Esophagus (tissue), 2 donors: ENCODE measurements at regions not wholly inside any gene's neighbourhood (a gene's known extent, or its start where the extent isn't known, plus 50 kb on each side); places are given as distances from the start of the nearest gene placed in this dataset.

Source experiments
- H3K27ac ChIP-seq, 2 donors: one replicate each; pipeline ENCODE4 v1.5.1; 2013; ENCODE audit warnings: low read depth in 2 of 2, mild to moderate bottlenecking in 2 of 2, inconsistent platforms in 1 of 2, low read length in 1 of 2, moderate library complexity in 1 of 2
- H3K27me3 ChIP-seq, 2 donors: one replicate each; pipeline ENCODE4 v1.6.1; 2013; ENCODE audit warnings: low read length in 2 of 2, control low read depth in 1 of 2, mild to moderate bottlenecking in 1 of 2; ENCODE audit not compliant: insufficient read depth in 2 of 2, control insufficient read depth in 1 of 2
- H3K36me3 ChIP-seq, 2 donors: one replicate each; pipeline ENCODE4 v1.6.1; 2013; ENCODE audit warnings: low read length in 1 of 2; ENCODE audit not compliant: control insufficient read depth in 2 of 2, insufficient read depth in 2 of 2
- H3K4me1 ChIP-seq, 2 donors: one replicate each; pipeline ENCODE4 v1.6.1; 2013; ENCODE audit warnings: low read length in 1 of 2; ENCODE audit not compliant: control insufficient read depth in 2 of 2, insufficient read depth in 2 of 2
- H3K4me3 ChIP-seq, 2 donors: one replicate each; pipeline ENCODE4 v1.5.1; 2013; ENCODE audit warnings: low read length in 2 of 2, mild to moderate bottlenecking in 2 of 2, low read depth in 1 of 2, moderate library complexity in 1 of 2
- H3K9me3 ChIP-seq, 2 donors: one replicate each; pipeline ENCODE4 v1.6.1; 2013; ENCODE audit warnings: mild to moderate bottlenecking in 2 of 2, low read depth in 1 of 2, low read length in 1 of 2, moderate library complexity in 1 of 2; ENCODE audit not compliant: control insufficient read depth in 2 of 2, insufficient read depth in 1 of 2
- WGBS, 2 donors: extraction: QIAGEN DNeasy Blood & Tissue Kit; methylation state at CpG; one replicate each; pipeline ENCODE4 v1.1.7; 2013; 5-methylcytosine and 5-hydroxymethylcytosine counted together
- donor health status: healthy with polysubstance abuse.
- donor health status: Bipolar disorder and iron deficiency.

DNA sequence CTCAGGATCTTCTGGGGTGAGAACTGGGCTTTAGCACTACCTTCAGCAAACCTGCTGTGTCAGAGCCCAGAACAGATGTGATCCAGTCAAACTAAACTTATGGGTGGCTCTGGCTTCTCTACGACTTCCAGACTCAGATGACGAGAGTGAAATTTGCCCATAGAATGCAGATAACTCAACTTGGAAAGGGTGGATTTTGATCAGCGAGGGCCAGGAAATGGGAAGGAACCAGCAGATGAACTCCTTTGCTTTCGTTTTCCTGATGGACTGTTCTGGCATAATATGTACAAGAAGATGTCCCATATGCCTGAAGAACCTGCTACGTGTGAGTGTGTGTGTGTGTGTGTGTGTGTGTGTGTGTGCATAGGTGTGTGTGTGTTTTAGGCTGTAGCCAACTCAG is 132.0 kb upstream of the MOCS2 start:
- no peaks in the 10 kb centered on the region for H3K36me3 ChIP-seq
- WGBS, 2 donors: 75 to 92% methylated on average over 5 of the region's 5 CpGs
- H3K4me1 ChIP-seq: no peaks in the 10 kb centered on the region
- H3K9me3 ChIP-seq: no peaks in the 10 kb centered on the region
- no peaks in the 10 kb centered on the region for H3K27me3 ChIP-seq
- H3K4me3 ChIP-seq: no peak overlapping the region
- H3K27ac ChIP-seq: no peak overlapping the region

DNA sequence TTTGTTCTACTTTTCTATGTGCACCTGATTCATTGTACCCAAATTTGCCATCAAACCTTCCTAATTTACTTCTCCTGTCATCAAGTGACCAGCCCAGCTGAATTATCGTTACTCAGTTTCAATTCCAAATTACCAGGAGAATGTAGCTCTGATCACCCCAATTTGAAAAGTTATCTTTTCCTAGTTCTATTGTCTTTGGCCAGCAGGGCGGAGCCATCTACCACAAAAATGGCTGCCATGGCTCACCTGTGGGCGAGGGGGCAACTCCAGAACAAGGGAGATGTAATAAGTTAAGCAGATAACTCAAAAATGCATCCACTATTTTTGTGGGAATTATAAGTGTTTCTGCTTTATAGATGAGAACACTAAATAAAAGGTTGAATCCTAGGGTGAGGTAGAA is 133.8 kb upstream of the MOCS2 start:
- H3K9me3 ChIP-seq: no peaks in the 10 kb centered on the region
- no peaks in the 10 kb centered on the region for H3K4me1 ChIP-seq
- 66 to 74% methylated on average over 3 of the region's 3 CpGs for WGBS, 2 donors
- H3K27ac ChIP-seq: no peak overlapping the region
- H3K4me3 ChIP-seq: no peak overlapping the region
- no peaks in the 10 kb centered on the region for H3K36me3 ChIP-seq
- no peaks in the 10 kb centered on the region for H3K27me3 ChIP-seq

GRCh38 chr5:53246042-53246836 is 136.7 kb upstream of the MOCS2 start:
- Histone ChIP-seq H3K4me3 (no peak overlapping the region), H3K27ac (no peak overlapping the region), H3K9me3 (no peaks in the 10 kb centered on the region), H3K36me3 (no peaks in the 10 kb centered on the region), H3K4me1 (no peaks in the 10 kb centered on the region), H3K27me3 (no peaks in the 10 kb centered on the region)
- WGBS, 2 donors: 53 to 56% methylated on average over 8 of the region's 8 CpGs

DNA sequence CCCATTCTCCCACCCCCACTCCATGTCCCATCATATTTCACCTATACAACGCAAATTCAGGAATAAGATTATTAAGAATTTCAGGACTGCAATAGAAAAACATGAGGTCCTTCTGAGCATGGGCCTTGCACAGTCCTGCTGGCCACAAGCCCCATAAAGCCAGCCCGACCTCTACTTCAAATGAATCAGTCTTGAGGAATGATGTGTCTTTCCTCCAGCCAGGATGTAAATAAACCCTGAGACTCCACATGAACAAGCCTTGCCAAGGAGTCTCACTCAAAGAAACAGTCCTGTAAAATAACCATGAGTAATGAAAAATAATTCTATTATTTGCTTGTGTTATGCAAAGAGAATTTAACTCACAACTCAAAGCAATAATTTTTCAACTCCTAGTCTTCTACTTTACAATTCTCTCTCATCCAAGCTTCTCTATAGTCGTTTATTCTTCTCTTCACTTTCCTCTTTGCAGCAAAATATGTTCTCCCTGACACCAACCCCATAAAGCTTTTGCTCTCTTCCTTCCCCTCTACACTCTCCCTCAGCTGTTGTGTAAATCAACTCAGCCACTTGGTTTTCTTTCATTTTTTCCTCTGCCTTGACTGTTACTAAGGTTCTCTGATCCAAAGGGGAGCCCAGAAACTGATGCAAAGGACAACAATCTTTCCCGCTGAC is 140.1 kb upstream of the MOCS2 start:
- no peak overlapping the region for H3K27ac ChIP-seq
- H3K36me3 ChIP-seq: no peaks in the 10 kb centered on the region
- 50 to 57% methylated on average over 4 of the region's 4 CpGs for WGBS, 2 donors
- no peaks in the 10 kb centered on the region for H3K4me1 ChIP-seq
- H3K9me3 ChIP-seq: no peaks in the 10 kb centered on the region
- no peak overlapping the region for H3K4me3 ChIP-seq
- no peaks in the 10 kb centered on the region for H3K27me3 ChIP-seq

GRCh38 chr5:53250201-53250550 is 140.6 kb upstream of the MOCS2 start:
- Histone ChIP-seq H3K27ac (no peak overlapping the region), H3K36me3 (no peaks in the 10 kb centered on the region), H3K4me3 (no peak overlapping the region), H3K27me3 (no peaks in the 10 kb centered on the region), H3K9me3 (no peaks in the 10 kb centered on the region), H3K4me1 (no peaks in the 10 kb centered on the region)
- 84 to 87% methylated on average over 2 of the region's 2 CpGs for WGBS, 2 donors

DNA sequence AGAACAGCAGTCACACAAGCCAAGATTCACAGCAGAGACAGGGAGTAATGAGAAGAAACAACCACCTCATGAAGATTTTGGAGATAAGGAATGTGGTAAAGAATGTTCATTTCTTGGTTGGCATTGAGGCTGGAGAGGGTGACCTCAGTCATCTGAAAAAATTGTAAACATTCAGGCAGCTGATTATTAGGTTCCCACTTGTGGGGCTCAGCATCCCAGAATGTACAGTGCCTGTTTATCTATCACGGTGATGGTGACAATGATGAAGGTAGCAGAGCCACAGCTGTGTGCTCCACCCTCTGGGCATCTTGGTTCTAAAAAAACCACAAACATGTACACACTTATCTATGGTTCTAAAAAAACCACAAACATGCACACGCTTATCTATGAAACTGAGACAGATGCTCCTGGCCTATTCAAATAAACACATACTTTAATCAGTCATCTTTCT is 143.9 kb upstream of the MOCS2 start:
- Histone ChIP-seq H3K9me3 (no peaks in the 10 kb centered on the region), H3K4me3 (no peak overlapping the region), H3K4me1 (no peaks in the 10 kb centered on the region), H3K27me3 (no peaks in the 10 kb centered on the region), H3K27ac (no peak overlapping the region), H3K36me3 (no peaks in the 10 kb centered on the region)
- WGBS, 2 donors: 43 to 50% methylated on average over 2 of the region's 2 CpGs

DNA sequence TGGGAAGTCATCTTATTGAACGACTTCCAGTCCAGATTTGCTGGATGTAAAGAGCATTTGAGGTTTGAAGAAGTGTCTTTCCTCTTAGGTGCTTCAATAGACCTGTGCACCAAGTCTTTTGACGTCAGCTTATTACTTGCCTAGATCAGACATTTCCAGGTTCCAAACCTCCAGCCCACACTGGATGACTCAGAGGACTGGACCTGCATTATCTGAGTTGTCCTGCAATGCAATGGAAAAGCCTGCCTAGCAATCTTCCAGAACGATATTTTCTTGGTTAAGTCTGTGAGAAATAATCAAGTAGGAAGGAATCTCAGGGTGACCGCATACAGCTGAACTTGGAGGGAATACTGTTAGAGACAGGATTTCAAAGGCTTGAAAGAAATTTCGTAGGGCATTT is 147.2 kb upstream of the MOCS2 start:
- H3K27me3 ChIP-seq: no peaks in the 10 kb centered on the region
- 60 to 65% methylated on average over 5 of the region's 5 CpGs for WGBS, 2 donors
- no peaks in the 10 kb centered on the region for H3K4me1 ChIP-seq
- H3K36me3 ChIP-seq: no peaks in the 10 kb centered on the region
- H3K27ac ChIP-seq: no peak overlapping the region
- no peaks in the 10 kb centered on the region for H3K9me3 ChIP-seq
- H3K4me3 ChIP-seq: no peak overlapping the region

DNA sequence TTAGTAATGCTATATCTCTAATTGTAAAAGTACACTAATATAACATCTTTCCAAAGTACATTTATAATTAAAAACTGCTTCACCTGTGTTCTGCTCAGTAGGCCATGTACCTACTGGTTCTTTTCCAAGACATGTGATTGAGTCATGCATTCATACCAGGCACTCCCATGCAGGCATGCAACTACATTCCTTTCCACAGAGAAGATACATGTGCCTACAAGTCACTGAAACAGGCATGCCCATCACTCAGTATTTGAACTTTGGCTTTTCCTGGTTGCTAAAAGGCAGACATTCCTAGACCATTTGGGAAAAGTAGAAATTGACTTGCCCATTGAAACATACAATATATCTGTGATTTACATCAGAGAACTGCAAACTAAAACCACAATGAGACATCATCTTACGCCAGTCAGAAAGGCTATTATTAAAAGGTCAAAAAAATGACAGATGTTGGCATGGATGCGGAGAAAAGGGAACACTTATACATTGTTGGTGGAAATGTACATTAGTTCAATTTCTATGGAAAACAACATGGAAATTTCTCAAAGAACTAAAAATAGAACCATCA is 148.3 kb upstream of the MOCS2 start:
- Histone ChIP-seq H3K27ac (no peak overlapping the region), H3K36me3 (no peaks in the 10 kb centered on the region), H3K4me3 (no peak overlapping the region), H3K9me3 (no peaks in the 10 kb centered on the region), H3K4me1 (no peaks in the 10 kb centered on the region), H3K27me3 (no peaks in the 10 kb centered on the region)
- 64 to 74% methylated on average over 2 of the region's 2 CpGs for WGBS, 2 donors

DNA sequence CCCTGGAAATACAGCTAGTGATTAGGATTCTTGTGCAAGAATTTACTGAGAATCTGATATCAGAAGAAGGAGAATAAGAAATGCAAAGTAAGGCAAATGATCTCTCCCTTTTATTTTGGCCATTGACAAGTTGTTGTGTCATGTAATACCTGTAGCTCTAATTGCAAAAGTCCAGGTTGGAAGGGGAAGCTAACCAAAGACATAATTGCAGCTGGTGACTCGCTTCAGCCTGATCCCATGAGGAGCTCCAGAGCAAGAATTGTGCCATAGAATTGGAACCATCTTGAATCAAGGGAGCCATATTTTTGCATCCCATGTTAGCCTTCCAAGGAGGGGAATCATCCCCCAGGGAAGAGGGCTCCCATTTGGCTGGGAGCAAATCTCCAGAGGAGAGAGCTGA is 149.6 kb upstream of the MOCS2 start:
- WGBS, 2 donors: 86 to 96% methylated on average over 1 of the region's 1 CpG
- no peaks in the 10 kb centered on the region for H3K27me3 ChIP-seq

More for the DNA sequence above, 149.6 kb upstream of the MOCS2 start:
- Histone ChIP-seq H3K27ac (no peak overlapping the region), H3K4me3 (no peak overlapping the region), H3K36me3 (no peaks in the 10 kb centered on the region), H3K4me1 (no peaks in the 10 kb centered on the region), H3K9me3 (no peaks in the 10 kb centered on the region)
